ENCODE measurements at regions not wholly inside any gene's neighbourhood (a gene's known extent, or its start where the extent isn't known, plus 50 kb on each side); places are given as distances from the start of the nearest gene placed in this dataset.

GRCh38 chr6:8674126-8674525 is 238.8 kb upstream of the SLC35B3 start:
- Histone ChIP-seq H3K23ac (ENCODE audit: low read depth, low read length) (no peak overlapping the region), H4K20me1 (ENCODE audit: insufficient read depth, low read length) (no peaks in the 10 kb centered on the region), H3K4me3 (ENCODE audit: insufficient read depth, low read depth, low read length) (no peak overlapping the region), H3K4ac (ENCODE audit: low read depth, low read length) (no peak overlapping the region), H3K18ac (ENCODE audit: low read depth, low read length) (no peak overlapping the region), H3K14ac (replicated peaks; ENCODE audit: low read depth, low read length) (no peak overlapping the region), H2BK5ac (ENCODE audit: low read depth, low read length, poor library complexity, severe bottlenecking) (no peak overlapping the region), H3K27ac (ENCODE audit: insufficient read depth, low read length) (no peak overlapping the region), H3K79me1 (ENCODE audit: low read depth in 1 of 2, low read length in 2 of 2) (no peaks in the 10 kb centered on the region), H3K36me3 (ENCODE audit: control insufficient read depth, insufficient read depth, low read length) (no peaks in the 10 kb centered on the region), H3K9me1 (ENCODE audit: insufficient read depth, low read length) (no peaks in the 10 kb centered on the region), H2AK9ac (replicated peaks; ENCODE audit: low read depth, low read length, poor library complexity) (no peak overlapping the region), H3K4me1 (ENCODE audit: control insufficient read depth, insufficient read depth, low read length) (no peaks in the 10 kb centered on the region), H2BK120ac (ENCODE audit: low read depth, low read length) (no peak overlapping the region), H3K9me3 (ENCODE audit: control insufficient read depth, insufficient read depth, low read length) (peaks cover 17% of the 10 kb centered on the region), H2AK5ac (ENCODE audit: low read depth, low read length) (no peak overlapping the region), H2BK20ac (ENCODE audit: low read depth, low read length) (no peak overlapping the region), H3K56ac (ENCODE audit: extremely low read depth, insufficient read depth, low read length) (no peak overlapping the region), H2BK15ac (ENCODE audit: low read depth, low read length) (no peak overlapping the region), H3K4me2 (ENCODE audit: low read depth, low read length) (no peak overlapping the region), H2AFZ (replicated peaks; ENCODE audit: low read length, poor library complexity) (no peak overlapping the region), H3K27me3 (ENCODE audit: control insufficient read depth, insufficient read depth, low read length) (no peaks in the 10 kb centered on the region), H4K5ac (ENCODE audit: low read depth, low read length) (no peak overlapping the region), H4K8ac (ENCODE audit: low read depth in 2 of 2, low read length in 2 of 2) (no peak overlapping the region), H4K91ac (ENCODE audit: insufficient read depth, low read depth, low read length) (no peak overlapping the region), H3K9ac (ENCODE audit: low read depth, low read length) (no peak overlapping the region)
- TF ChIP-seq ELK1 (IDR thresholded peaks at IDR 0.05; ENCODE audit: borderline replicate concordance, low read depth, low read length) (no peak), POLR2A (IDR thresholded peaks at IDR 0.05; ENCODE audit: low read depth, low read length) (no peak), BHLHE40 (IDR thresholded peaks at IDR 0.05; ENCODE audit: low read depth, low read length) (no peak), MXI1 (IDR thresholded peaks at IDR 0.05; ENCODE audit: borderline replicate concordance, low read depth, low read length) (no peak), MAFK (IDR thresholded peaks at IDR 0.05; ENCODE audit: low read depth, low read length) (no peak), CTCF (conservative IDR thresholded peaks at IDR 0.05; ENCODE audit: low read depth, low read length) (no peak), CEBPB (IDR thresholded peaks at IDR 0.05; ENCODE audit: low read depth, low read length) (no peak), CHD1 (IDR thresholded peaks at IDR 0.05; ENCODE audit: low read depth, low read length) (no peak), SMC3 (IDR thresholded peaks at IDR 0.05; ENCODE audit: low read depth, low read length) (no peak), RAD21 (IDR thresholded peaks at IDR 0.05; ENCODE audit: low read length) (no peak)
- WGBS, 2 experiments (ENCODE audit: extremely low coverage in 2 of 2, insufficient read length in 1 of 2), result no CpG with 5 or more reads among the region's 3 CpGs
- dilution Hi-C loops (cut with HindIII; ENCODE audit: low sequenced_read_pairs, unreplicated experiment), result no loop called here
- no peak for DNase-seq
- no peak for ATAC-seq (ENCODE audit: low read depth)
- POLR2A ChIA-PET (ENCODE audit: unreplicated experiment), result no interaction called here
- CTCF ChIA-PET, result no interaction called here
- intact Hi-C loops (cut with micrococcal nuclease), result no loop called here
- no TSS peak for BruUV-seq (replicated peaks)
- in situ Hi-C loops (cut with MboI; ENCODE audit: low sequenced_read_pairs), result no loop called here
